B cell (primary cell): ENCODE measurements at regions not wholly inside any gene's neighbourhood (a gene's known extent, or its start where the extent isn't known, plus 50 kb on each side); places are given as distances from the start of the nearest gene placed in this dataset.

Experiments used
- ATAC-seq: fragments of 200-7000 bp; cut with Tn5 transposase; one replicate; pipeline ENCODE4 v1.10.0; 2021; ENCODE audit warnings: low read depth, mild to moderate bottlenecking, moderate number of reproducible peaks, moderate library complexity
- CTCF ChIA-PET: fragments of 350-600 bp; sonication (Branson Sonifier 250); formaldehyde crosslinking; loops from one replicate; lab custom pipeline; 2021; ENCODE audit warnings: antibody characterized with exemption, inconsistent platforms; lab: Charles Lee
- POLR2A ChIA-PET: fragments of 350-600 bp; sonication (Branson Sonifier 250); formaldehyde crosslinking; loops from one replicate; lab custom pipeline; 2021; ENCODE audit warnings: antibody characterized with exemption; lab: Charles Lee
- DNase-seq: peaks from one replicate; pipeline ENCODE4 v3.0.0; 2013
- H2AFZ ChIP-seq: 2 replicates; pipeline ENCODE4 v1.6.1; 2012; ENCODE audit warnings: mild to moderate bottlenecking, low read depth, low read length; ENCODE audit not compliant: insufficient read depth, poor library complexity, severe bottlenecking
- H3K27ac ChIP-seq, 2 donors: 1 replicate in 1 of 2; 2 replicates in 1 of 2; pipeline ENCODE4 v1.5.1; 2012 to 2013; ENCODE audit warnings: low read length in 2 of 2, mild to moderate bottlenecking in 2 of 2, moderate library complexity in 1 of 2
- H3K27me3 ChIP-seq, 4 experiments: fragments of 200-600 bp in 1 of 4; sonication (generic) in 1 of 4; replicated peaks in 1 of 4; 1 replicate in 2 of 4; 2 replicates in 2 of 4; pipeline versions ENCODE4 v1.6.1 to v1.7.0; 2013 to 2016; ENCODE audit warnings: low read length in 3 of 4, mild to moderate bottlenecking in 2 of 4, mixed read lengths in 1 of 4, moderate library complexity in 1 of 4; ENCODE audit not compliant: insufficient read depth in 4 of 4, control insufficient read depth in 3 of 4; ENCODE audit errors: control extremely low read depth in 1 of 4
- H3K36me3 ChIP-seq, 2 experiments: replicated peaks in 1 of 2; 1 replicate in 1 of 2; 2 replicates in 1 of 2; pipeline versions ENCODE4 v1.6.1 to v1.7.1; 2013; ENCODE audit warnings: low read length in 1 of 2; ENCODE audit not compliant: insufficient read depth in 2 of 2, control insufficient read depth in 1 of 2; ENCODE audit errors: control extremely low read depth in 1 of 2, extremely low read depth in 1 of 2
- H3K4me1 ChIP-seq, 2 donors: fragments of 200-600 bp in 1 of 2; sonication (generic) in 1 of 2; 1 replicate in 1 of 2; 2 replicates in 1 of 2; pipeline versions ENCODE4 v1.5.1 to v1.6.1; 2013 to 2017; ENCODE audit warnings: low read length in 2 of 2; ENCODE audit not compliant: control insufficient read depth in 2 of 2, insufficient read depth in 2 of 2
- H3K4me2 ChIP-seq: replicated peaks from 2 replicates; pipeline ENCODE3; 2012; ENCODE audit warnings: mild to moderate bottlenecking, low read depth, low read length; ENCODE audit not compliant: poor library complexity, severe bottlenecking
- H3K4me3 ChIP-seq, 5 experiments: fragments of 200-600 bp in 1 of 5; sonication (generic) in 1 of 5; 1 replicate in 3 of 5; 2 replicates in 2 of 5; pipeline versions ENCODE4 v1.5.1 to v1.7.0; 2011 to 2016; ENCODE audit warnings: low read length in 4 of 5, mild to moderate bottlenecking in 4 of 5, low read depth in 2 of 5, control low read depth in 1 of 5, moderate library complexity in 1 of 5; ENCODE audit not compliant: insufficient read depth in 1 of 5; ENCODE audit errors: control extremely low read depth in 1 of 5, extremely low read depth in 1 of 5
- H3K79me2 ChIP-seq: fragments of 200-600 bp; sonication (generic); one replicate; pipeline ENCODE4 v1.6.0; 2016; ENCODE audit warnings: low read length; ENCODE audit not compliant: control insufficient read depth, insufficient read depth
- H3K9ac ChIP-seq: fragments of 200-600 bp; sonication (generic); 2 replicates; pipeline ENCODE4 v1.6.1; 2017; ENCODE audit warnings: mild to moderate bottlenecking, low read length, moderate library complexity
- H3K9me3 ChIP-seq, 3 donors: one replicate each; pipeline versions ENCODE4 v1.6.1 to v1.7.1; 2013; ENCODE audit warnings: low read length in 2 of 3; ENCODE audit not compliant: control insufficient read depth in 2 of 3, insufficient read depth in 1 of 3; ENCODE audit errors: control extremely low read depth in 1 of 3
- H4K20me1 ChIP-seq: 2 replicates; pipeline ENCODE4 v1.6.0; 2012; ENCODE audit warnings: mild to moderate bottlenecking, low read length; ENCODE audit not compliant: insufficient read depth, control insufficient read depth, poor library complexity, severe bottlenecking
- H3K27ac Mint-ChIP-seq: one replicate; pipeline ENCODE4 v1.8.0; 2021; ENCODE audit warnings: mixed read lengths
- H3K27me3 Mint-ChIP-seq: one replicate; pipeline ENCODE4 v1.8.0; 2021; ENCODE audit warnings: mixed read lengths
- H3K4me1 Mint-ChIP-seq: one replicate; pipeline ENCODE4 v1.8.0; 2021; ENCODE audit warnings: mixed read lengths
- H3K4me3 Mint-ChIP-seq: one replicate; pipeline ENCODE4 v1.8.0; 2021; ENCODE audit warnings: mixed read lengths
- H3K9me3 Mint-ChIP-seq: one replicate; pipeline ENCODE4 v1.8.0; 2022; ENCODE audit warnings: mixed read lengths; ENCODE audit not compliant: insufficient read depth
- EZH2 ChIP-seq: IDR thresholded peaks from 2 replicates; pipeline ENCODE4 v1.6.1; 2012; ENCODE audit warnings: borderline replicate concordance, low read depth, mild to moderate bottlenecking, moderate library complexity, low read length; ENCODE audit not compliant: insufficient read depth, poor library complexity, severe bottlenecking
- WGBS: methylation state at CpG from one replicate; pipeline ENCODE4 v1.1.5; 2013; ENCODE audit warnings: missing lambda C conversion rate; ENCODE audit not compliant: insufficient coverage; 5-methylcytosine and 5-hydroxymethylcytosine counted together
- intact Hi-C: fragments of 100-400 bp; cut with micrococcal nuclease; formaldehyde crosslinking; loops from one replicate; pipeline ENCODE4 v1.10.0; 2022
- TF ChIP-seq, protein P1 (sequence below): fragments of 200-600 bp; IDR thresholded peaks from one replicate; pipeline ENCODE4 v1.8.0; 2022; ENCODE audit warnings: antibody characterized with exemption, mild to moderate bottlenecking

DNA sequence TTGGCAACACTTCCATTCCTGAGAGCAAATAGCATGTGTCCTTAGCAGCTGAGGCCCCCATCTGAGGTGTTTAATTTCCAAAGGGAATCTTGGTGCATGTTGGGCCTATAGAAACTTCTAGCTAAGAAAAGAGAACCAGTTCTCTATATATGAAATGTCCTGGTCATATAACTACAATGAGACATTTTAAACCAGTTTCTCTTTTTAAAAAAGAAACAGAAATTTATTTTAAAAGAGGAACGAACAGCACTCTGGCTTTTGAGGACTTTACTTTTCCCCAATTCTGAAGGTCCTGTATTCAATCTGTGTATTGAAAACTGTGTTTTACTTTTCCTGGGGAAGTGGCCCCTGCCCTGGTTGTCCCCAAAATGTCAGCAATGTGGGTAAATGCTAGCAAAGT lies 94.0 kb upstream of the FOXN2 start:
- no peak for ATAC-seq

DNA sequence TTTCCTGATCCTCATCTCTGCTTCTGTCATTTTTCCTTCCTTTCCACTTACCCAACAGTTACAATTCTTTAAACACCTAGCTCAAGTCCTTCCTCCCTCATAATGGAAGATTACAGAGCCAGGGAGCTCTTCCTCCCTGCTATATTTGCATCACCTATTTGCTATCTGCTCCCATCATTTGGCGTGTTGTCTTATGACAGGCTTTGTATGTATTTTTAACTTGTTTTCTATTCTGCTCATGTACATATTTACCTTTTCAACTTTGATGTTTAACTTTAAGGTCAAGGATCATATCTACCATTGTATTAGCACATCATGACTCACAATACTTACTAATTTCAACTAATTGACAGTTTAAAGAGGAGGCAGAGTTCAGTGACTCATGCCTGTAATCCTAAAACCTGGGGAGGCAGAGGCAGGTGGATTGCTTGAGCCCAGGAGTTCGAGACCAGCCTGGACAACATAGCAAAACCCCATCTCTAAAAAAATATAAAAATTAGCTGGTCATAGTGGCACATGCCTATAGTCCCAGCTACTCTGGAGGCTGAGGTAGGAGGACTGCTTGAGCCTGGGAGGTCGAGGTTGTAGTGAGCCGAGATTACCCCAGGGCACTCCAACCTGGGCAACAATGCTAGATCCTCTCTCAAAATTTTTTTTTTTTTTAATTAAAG lies 92.5 kb upstream of the FOXN2 start:
- no peaks in the 10 kb centered on the region for H3K36me3 ChIP-seq
- H3K4me3 ChIP-seq: no peak overlapping the region
- no peaks in the 10 kb centered on the region for H3K27me3 ChIP-seq
- no peaks in the 10 kb centered on the region for H3K79me2 ChIP-seq
- no peaks in the 10 kb centered on the region for H3K27me3 Mint-ChIP-seq
- H4K20me1 ChIP-seq: no peaks in the 10 kb centered on the region
- TF ChIP-seq, protein P1, sequence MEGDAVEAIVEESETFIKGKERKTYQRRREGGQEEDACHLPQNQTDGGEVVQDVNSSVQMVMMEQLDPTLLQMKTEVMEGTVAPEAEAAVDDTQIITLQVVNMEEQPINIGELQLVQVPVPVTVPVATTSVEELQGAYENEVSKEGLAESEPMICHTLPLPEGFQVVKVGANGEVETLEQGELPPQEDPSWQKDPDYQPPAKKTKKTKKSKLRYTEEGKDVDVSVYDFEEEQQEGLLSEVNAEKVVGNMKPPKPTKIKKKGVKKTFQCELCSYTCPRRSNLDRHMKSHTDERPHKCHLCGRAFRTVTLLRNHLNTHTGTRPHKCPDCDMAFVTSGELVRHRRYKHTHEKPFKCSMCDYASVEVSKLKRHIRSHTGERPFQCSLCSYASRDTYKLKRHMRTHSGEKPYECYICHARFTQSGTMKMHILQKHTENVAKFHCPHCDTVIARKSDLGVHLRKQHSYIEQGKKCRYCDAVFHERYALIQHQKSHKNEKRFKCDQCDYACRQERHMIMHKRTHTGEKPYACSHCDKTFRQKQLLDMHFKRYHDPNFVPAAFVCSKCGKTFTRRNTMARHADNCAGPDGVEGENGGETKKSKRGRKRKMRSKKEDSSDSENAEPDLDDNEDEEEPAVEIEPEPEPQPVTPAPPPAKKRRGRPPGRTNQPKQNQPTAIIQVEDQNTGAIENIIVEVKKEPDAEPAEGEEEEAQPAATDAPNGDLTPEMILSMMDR: no peak
- TF ChIP-seq EZH2: no peak
- no peak overlapping the region for H3K4me3 Mint-ChIP-seq
- H3K4me1 Mint-ChIP-seq: peaks cover 7% of the 10 kb centered on the region
- no peak overlapping the region for H3K9ac ChIP-seq
- H2AFZ ChIP-seq: no peak overlapping the region
- 80% methylated on average over 1 of the region's 4 CpGs for WGBS
- no peak overlapping the region for H3K4me2 ChIP-seq
- no peaks in the 10 kb centered on the region for H3K9me3 Mint-ChIP-seq
- no peak for DNase-seq
- peaks cover 0 to 3% (median 0%) of the 10 kb centered on the region in 3 donors for H3K9me3 ChIP-seq
- no peak overlapping the region for H3K27ac ChIP-seq
- no peak for ATAC-seq
- CTCF ChIA-PET: no interaction called here
- POLR2A ChIA-PET: no interaction called here
- H3K27ac Mint-ChIP-seq: no peak overlapping the region
- peaks cover 4 to 9% of the 10 kb centered on the region in 2 donors for H3K4me1 ChIP-seq
- intact Hi-C loops: no loop called here

More for the DNA sequence above, 94.0 kb upstream of the FOXN2 start:
- H3K4me3 Mint-ChIP-seq: no peak overlapping the region
- no peak overlapping the region for H3K27ac Mint-ChIP-seq
- intact Hi-C loops: no loop called here
- Histone ChIP-seq H3K9me3 (peaks cover 0 to 3% (median 0%) of the 10 kb centered on the region in 3 donors), H2AFZ (no peak overlapping the region), H3K4me1 (peaks cover 3 to 8% of the 10 kb centered on the region in 2 donors), H4K20me1 (no peaks in the 10 kb centered on the region), H3K79me2 (no peaks in the 10 kb centered on the region), H3K9ac (no peak overlapping the region), H3K27ac (no peak overlapping the region), H3K27me3 (no peaks in the 10 kb centered on the region), H3K4me3 (no peak overlapping the region), H3K36me3 (no peaks in the 10 kb centered on the region), H3K4me2 (no peak overlapping the region)
- H3K27me3 Mint-ChIP-seq: no peaks in the 10 kb centered on the region
- no peak for DNase-seq
- no CpG with 5 or more reads among the region's 1 CpG for WGBS
- TF ChIP-seq, protein P1: no peak
- TF ChIP-seq EZH2: no peak
- no peaks in the 10 kb centered on the region for H3K9me3 Mint-ChIP-seq
- ChIA-PET POLR2A (no interaction called here), CTCF (no interaction called here)
- H3K4me1 Mint-ChIP-seq: peaks cover 4% of the 10 kb centered on the region
